ENCODE measurements at regions not wholly inside any gene's neighbourhood (a gene's known extent, or its start where the extent isn't known, plus 50 kb on each side); places are given as distances from the start of the nearest gene placed in this dataset.

GRCh38 chr2:104786204-104786603 is 67.7 kb upstream of the POU3F3 start:
- ATAC-seq: no peak

GRCh38 chr2:104786821-104787220 is 67.1 kb upstream of the POU3F3 start:
- no peak for ATAC-seq

GRCh38 chr2:104787298-104788065 is 66.4 kb upstream of the POU3F3 start:
- ATAC-seq: no peak

DNA sequence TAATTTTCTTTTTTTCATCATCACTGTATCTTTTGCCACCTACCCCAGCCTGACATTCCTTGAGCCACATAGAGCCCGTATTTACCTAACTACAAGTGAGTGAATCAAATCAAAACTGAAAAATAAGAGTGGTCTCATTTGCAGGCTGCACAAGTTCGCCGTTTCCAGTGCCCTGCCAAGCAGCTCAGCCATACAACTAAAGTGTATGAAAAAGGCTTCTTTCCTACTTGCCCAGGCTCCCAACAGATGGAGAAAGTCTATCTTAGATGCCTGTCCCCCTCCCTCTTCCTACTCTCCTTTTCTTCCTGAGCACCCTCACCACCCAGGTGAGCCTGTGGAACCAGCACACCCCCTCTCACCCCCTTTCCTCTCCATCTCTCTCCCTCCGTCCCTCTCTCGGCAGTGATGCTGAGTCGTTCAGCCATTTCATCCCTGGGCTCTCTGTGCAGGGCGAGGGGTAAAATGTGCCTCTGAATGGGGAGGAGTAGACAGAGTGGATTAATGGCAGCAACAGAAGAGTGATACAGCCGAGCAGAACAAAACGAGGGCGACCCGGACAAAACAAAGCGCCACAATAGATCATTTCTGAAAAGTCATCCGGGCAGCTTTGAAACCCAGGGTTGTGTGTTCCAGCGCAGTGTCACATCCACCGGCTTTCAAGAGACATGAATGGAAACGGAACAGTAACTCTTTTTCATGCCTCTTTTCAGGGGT is 65.0 kb upstream of the POU3F3 start:
- no peak for ATAC-seq

- ATAC-seq: no peak
Measured at GRCh38 chr2:104790100-104790811, 63.7 kb upstream of the POU3F3 start.

DNA sequence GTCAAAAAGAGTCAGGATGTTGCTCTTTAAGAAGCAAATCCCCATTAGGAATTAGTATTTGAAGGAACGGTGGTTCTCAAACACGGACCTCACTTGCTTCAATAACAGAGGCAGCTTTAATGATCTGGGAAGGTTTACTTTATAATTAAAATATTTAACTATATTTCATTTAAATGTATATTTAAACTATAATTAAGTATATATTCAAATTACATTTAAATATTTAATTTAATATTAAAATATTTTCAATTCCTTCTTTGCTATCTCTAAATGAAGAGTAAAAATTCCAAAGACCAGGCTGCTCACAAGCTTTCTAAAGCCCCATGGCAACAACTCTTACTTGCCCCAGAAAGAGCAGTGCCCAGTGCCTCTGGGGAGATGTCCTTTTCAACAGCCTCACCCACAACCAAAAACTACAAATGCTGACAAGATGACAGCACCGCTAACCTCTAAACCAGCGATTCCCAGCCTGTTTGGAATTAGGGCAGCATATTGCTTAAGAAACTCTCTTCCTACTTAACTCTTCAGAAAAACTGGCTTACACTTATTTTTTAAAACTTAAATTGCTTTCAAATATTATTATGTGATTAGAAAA is 62.9 kb upstream of the POU3F3 start:
- ATAC-seq: no peak

- ATAC-seq: no peak
Measured at GRCh38 chr2:104793966-104794365, 59.9 kb upstream of the POU3F3 start.

DNA sequence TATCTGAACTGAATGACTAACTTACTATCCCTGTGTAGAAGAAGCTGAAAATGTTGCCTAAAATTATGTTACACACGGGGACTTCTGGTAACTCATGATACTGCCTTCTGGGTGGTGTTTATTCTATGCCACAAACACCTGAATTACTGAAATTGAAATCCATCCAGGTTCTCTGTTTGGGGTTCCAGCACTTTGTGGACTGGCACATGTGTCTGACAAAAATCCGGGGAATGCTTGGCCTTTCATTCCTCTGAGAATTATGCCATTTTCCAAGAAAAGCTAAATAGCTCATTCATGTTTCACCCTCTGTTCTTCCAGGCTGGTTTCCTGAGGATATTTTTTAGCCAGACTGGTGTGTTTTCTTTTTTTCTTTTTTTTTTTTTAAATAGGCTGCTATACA is 59.5 kb upstream of the POU3F3 start:
- ATAC-seq: no peak
